ENCODE measurements at regions not wholly inside any gene's neighbourhood (a gene's known extent, or its start where the extent isn't known, plus 50 kb on each side); places are given as distances from the start of the nearest gene placed in this dataset.
"Not testable (repeated sequence)": the region's sequence is repeated elsewhere in the genome, so short reads cannot be mapped to it uniquely, and the experiment has no call there.

GRCh38 chr5:60517094-60517694 is 182.8 kb downstream of the DEPDC1B start:
- no peak for DNase-seq

GRCh38 chr5:60516688-60517087 is 183.3 kb downstream of the DEPDC1B start:
- no peak for DNase-seq

- DNase-seq: no peak
Observed at GRCh38 chr5:60514152-60514551, 185.8 kb downstream of the DEPDC1B start.

GRCh38 chr5:60512117-60512516 is 187.8 kb downstream of the DEPDC1B start:
- no peak for DNase-seq

GRCh38 chr5:60510663-60511062 is 189.3 kb downstream of the DEPDC1B start:
- DNase-seq: no peak

- no peak for DNase-seq
Observed at GRCh38 chr5:60510049-60510448, 189.9 kb downstream of the DEPDC1B start.

- DNase-seq: no peak
Observed at GRCh38 chr5:60509519-60509918, 190.4 kb downstream of the DEPDC1B start.

- DNase-seq: no peak
Observed at GRCh38 chr5:60507687-60508086, 192.3 kb downstream of the DEPDC1B start.

- no peak for DNase-seq
Observed at GRCh38 chr5:60505373-60506171, 194.4 kb downstream of the DEPDC1B start.

GRCh38 chr5:60504342-60504741 is 195.6 kb downstream of the DEPDC1B start:
- DNase-seq: no peak

- DNase-seq: no peak
Observed at GRCh38 chr5:60503771-60504170, 196.2 kb downstream of the DEPDC1B start.

- DNase-seq: no peak
Observed at GRCh38 chr5:60497706-60498500, 202.1 kb downstream of the DEPDC1B start.

- DNase-seq: no peak
Observed at GRCh38 chr5:60495644-60496520, 204.1 kb downstream of the DEPDC1B start.

- DNase-seq: no peak
Observed at GRCh38 chr5:60494635-60495034, 205.3 kb downstream of the DEPDC1B start.

GRCh38 chr5:60494144-60494543 is 205.8 kb downstream of the DEPDC1B start:
- no peak for DNase-seq

GRCh38 chr5:60493372-60493771 is 206.6 kb downstream of the DEPDC1B start:
- DNase-seq: no peak

GRCh38 chr5:60492958-60493357 is 207.0 kb downstream of the DEPDC1B start:
- DNase-seq: no peak

- not testable (repeated sequence) for DNase-seq
Observed at GRCh38 chr5:60492358-60492757, 207.6 kb downstream of the DEPDC1B start.

- DNase-seq: no peak
Observed at GRCh38 chr5:60490597-60491166, 209.3 kb downstream of the DEPDC1B start.

GRCh38 chr5:60489856-60490255 is 210.1 kb downstream of the DEPDC1B start:
- no peak for DNase-seq

- no peak for DNase-seq
Observed at GRCh38 chr5:60489377-60489776, 210.6 kb downstream of the DEPDC1B start.

- DNase-seq: no peak
Observed at GRCh38 chr5:60488466-60489130, 211.4 kb downstream of the DEPDC1B start.
